Endothelial cell of umbilical vein (primary cell): ENCODE measurements at regions not wholly inside any gene's neighbourhood (a gene's known extent, or its start where the extent isn't known, plus 50 kb on each side); places are given as distances from the start of the nearest gene placed in this dataset.

Experiments
- BruUV-seq: library from RNA; stranded (reverse); fragments of 400-500 nt; replicated peaks from 2 replicates; lab custom pipeline; 2021; lab: Mats Ljungman, UMichigan
- CTCF ChIA-PET: fragments of 300-600, 350-600 bp; sonication (Branson Sonifier 250); formaldehyde crosslinking; loops from one replicate; lab custom pipeline; 2021; ENCODE audit warnings: antibody characterized with exemption, inconsistent platforms; lab: Charles Lee
- POLR2A ChIA-PET: fragments of 300-600, 350-600 bp; sonication (Branson Sonifier 250); formaldehyde crosslinking; loops from one replicate; lab custom pipeline; 2021; ENCODE audit warnings: antibody characterized with exemption, inconsistent platforms; lab: Charles Lee
- DNase-seq: peaks from one replicate; pipeline ENCODE4 v3.0.0-alpha.2; 2011; ENCODE audit warnings: low read depth, low spot score
- FAIRE-seq: peaks from 2 replicates; lab custom pipeline; 2011; peaks lifted over from hg19 to GRCh38; lab: Jason Lieb, UNC
- H2AFZ ChIP-seq: 2 replicates; pipeline ENCODE4 v1.6.0; 2012; ENCODE audit warnings: low read depth, low read length, control low read depth, inconsistent platforms
- H3K27ac ChIP-seq: 2 replicates; pipeline ENCODE4 v1.5.1; 2011; ENCODE audit warnings: low read depth, mild to moderate bottlenecking, control low read depth, low read length, moderate library complexity; ENCODE audit not compliant: insufficient read depth
- H3K27me3 ChIP-seq, 2 experiments: 2 replicates each; pipeline versions ENCODE4 v1.6.0 to v1.6.1; 2011; ENCODE audit warnings: low read length in 2 of 2, mixed read lengths in 1 of 2; ENCODE audit not compliant: control insufficient read depth in 2 of 2, insufficient read depth in 2 of 2
- H3K36me3 ChIP-seq, 2 experiments: 2 replicates in 1 of 2; 3 replicates in 1 of 2; pipeline ENCODE4 v1.5.1; 2011; ENCODE audit warnings: low read length in 2 of 2, mild to moderate bottlenecking in 1 of 2, moderate library complexity in 1 of 2; ENCODE audit not compliant: control insufficient read depth in 2 of 2, insufficient read depth in 2 of 2; ENCODE audit errors: extremely low read depth in 1 of 2
- H3K4me1 ChIP-seq: 3 replicates; pipeline ENCODE4 v1.5.1; 2011; ENCODE audit warnings: mild to moderate bottlenecking, low read length; ENCODE audit not compliant: control insufficient read depth, insufficient read depth; ENCODE audit errors: extremely low read depth
- H3K4me2 ChIP-seq: 2 replicates; pipeline ENCODE4 v1.6.1; 2011; ENCODE audit warnings: low read length, control low read depth, mixed read lengths; ENCODE audit not compliant: insufficient read depth
- H3K4me3 ChIP-seq, 3 experiments: fragments of 200-600 bp in 1 of 3; sonication (generic), shearing (Covaris generic) in 1 of 3; replicated peaks in 1 of 3; 2 replicates each; pipeline ENCODE4 v1.5.1; 2011 to 2016; ENCODE audit warnings: control low read depth in 3 of 3, low read length in 3 of 3, mild to moderate bottlenecking in 2 of 3, inconsistent platforms in 1 of 3, low read depth in 1 of 3, moderate library complexity in 1 of 3; ENCODE audit not compliant: insufficient read depth in 1 of 3
- H3K79me2 ChIP-seq: 2 replicates; pipeline ENCODE4 v1.6.0; 2012; ENCODE audit warnings: low read length, inconsistent platforms; ENCODE audit not compliant: control insufficient read depth, insufficient read depth
- H3K9ac ChIP-seq: replicated peaks from 2 replicates; pipeline ENCODE3; 2011; ENCODE audit warnings: low read length, control low read depth; ENCODE audit not compliant: insufficient read depth; ENCODE audit errors: extremely low read depth
- H3K9me1 ChIP-seq: replicated peaks from 3 replicates; pipeline ENCODE4 v1.6.0; 2011; ENCODE audit warnings: mild to moderate bottlenecking, low read length; ENCODE audit not compliant: control insufficient read depth, insufficient read depth; ENCODE audit errors: extremely low read depth
- H3K9me3 ChIP-seq: replicated peaks from 2 replicates; pipeline ENCODE4 v1.5.1; 2012; ENCODE audit warnings: low read length, inconsistent platforms; ENCODE audit not compliant: control insufficient read depth, insufficient read depth
- H4K20me1 ChIP-seq: replicated peaks from 2 replicates; pipeline ENCODE3; 2011; ENCODE audit warnings: mild to moderate bottlenecking, low read length; ENCODE audit not compliant: control insufficient read depth, insufficient read depth; ENCODE audit errors: extremely low read depth
- EZH2 ChIP-seq: IDR thresholded peaks from 2 replicates; pipeline ENCODE4 v1.6.1; 2012; ENCODE audit warnings: borderline replicate concordance, low read depth, mild to moderate bottlenecking, moderate library complexity, low read length, inconsistent platforms; ENCODE audit not compliant: severe bottlenecking
- FOS ChIP-seq: IDR thresholded peaks from 2 replicates; pipeline ENCODE4 v1.6.1; 2011; ENCODE audit warnings: mild to moderate bottlenecking, low read length, moderate library complexity, borderline replicate concordance; ENCODE audit not compliant: insufficient read depth
- GATA2 ChIP-seq: IDR thresholded peaks from 2 replicates; pipeline ENCODE4 v1.7.0; 2011; ENCODE audit warnings: low read depth, mild to moderate bottlenecking, moderate library complexity, mixed read lengths, low read length; ENCODE audit not compliant: insufficient read length, insufficient read depth
- JUN ChIP-seq: IDR thresholded peaks from 2 replicates; pipeline ENCODE4 v1.6.1; 2011; ENCODE audit warnings: borderline replicate concordance, low read depth; ENCODE audit not compliant: insufficient read length, insufficient read depth
- MYC ChIP-seq: IDR thresholded peaks from one replicate; pipeline ENCODE4 v1.6.1; 2011; ENCODE audit warnings: mild to moderate bottlenecking, low read depth, low read length
- POLR2A ChIP-seq: IDR thresholded peaks from 2 replicates; pipeline ENCODE4 v1.6.1; 2012; ENCODE audit warnings: low read depth, mild to moderate bottlenecking, control low read depth, low read length
- POLR2AphosphoS5 ChIP-seq: IDR thresholded peaks from 2 replicates; pipeline ENCODE4 v1.6.1; 2012; ENCODE audit warnings: low read depth, mild to moderate bottlenecking, control low read depth, low read length, moderate library complexity; ENCODE audit not compliant: insufficient read depth
- dilution Hi-C: fragments of 300-500 bp; cut with MboI; formaldehyde crosslinking; loops from one replicate; pipeline ENCODE4 v1.15.0; 2019; ENCODE audit warnings: low sequenced_read_pairs; ENCODE audit not compliant: extremely low pct_ligation_motif_present
- intact Hi-C: fragments of 100-400 bp; cut with micrococcal nuclease; formaldehyde crosslinking; loops from one replicate; pipeline ENCODE4 v1.10.0; 2022
- TF ChIP-seq, protein P1 (sequence below): IDR thresholded peaks from 2 replicates; pipeline ENCODE4 v1.6.1; 2011; ENCODE audit not compliant: insufficient read depth, insufficient read length
- TF ChIP-seq, protein P2 (sequence below), 2 donors: IDR thresholded peaks; 1 replicate in 1 of 2; 2 replicates in 1 of 2; pipeline ENCODE4 v1.5.1; 2011; ENCODE audit warnings: low read length in 2 of 2, mild to moderate bottlenecking in 2 of 2, moderate library complexity in 2 of 2, control low read depth in 1 of 2, inconsistent platforms in 1 of 2, low read depth in 1 of 2; ENCODE audit not compliant: insufficient read depth in 1 of 2; ENCODE audit errors: extremely low read depth in 1 of 2

DNA sequence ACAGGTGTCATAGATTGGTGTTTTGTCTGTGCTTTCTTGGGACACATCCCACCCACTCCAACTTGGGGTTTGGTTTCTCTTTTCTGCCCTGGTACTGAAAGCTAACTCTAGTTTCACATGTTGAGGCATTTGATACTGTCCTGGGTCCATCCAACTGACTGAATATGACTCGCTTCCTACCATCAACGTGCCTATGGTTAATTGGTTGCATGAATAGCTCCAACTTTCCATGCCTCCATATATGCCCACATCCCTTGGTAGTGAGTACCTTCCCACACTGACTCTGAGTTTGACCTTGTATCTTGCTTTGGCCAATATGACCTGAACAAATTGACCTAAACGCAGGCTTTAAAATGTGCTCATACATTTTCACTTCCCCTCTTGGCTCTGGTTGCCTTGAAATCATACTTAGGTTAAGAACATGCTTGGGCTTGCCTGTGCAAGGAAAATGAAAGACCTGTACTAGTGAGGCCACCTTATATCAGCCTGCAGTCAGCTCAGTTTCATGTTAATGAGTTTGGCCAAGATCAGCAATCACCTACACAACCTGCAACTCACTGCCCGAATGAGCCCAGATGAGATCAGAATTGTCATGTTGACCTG, 81.0 kb upstream of the KCNK2 start:
- ChIA-PET CTCF (interaction anchor here (1.1 kb wide), 2 partner anchors 9 to 11 kb away, joined by 3 read pairs; no protein-coding TSS in a partner anchor), POLR2A (no interaction called here)
- intact Hi-C loops (no loop called here), dilution Hi-C loops (no loop called here)
- no peaks in the 10 kb centered on the region for H4K20me1 ChIP-seq
- H3K27ac ChIP-seq = no peak overlapping the region
- no TSS peak for BruUV-seq
- no peak overlapping the region for H3K4me3 ChIP-seq
- no peak for TF ChIP-seq POLR2AphosphoS5
- FAIRE-seq (no peak), DNase-seq (no peak)
- H3K79me2 ChIP-seq = no peaks in the 10 kb centered on the region
- H3K36me3 ChIP-seq = no peaks in the 10 kb centered on the region
- no peak overlapping the region for H2AFZ ChIP-seq
- no peaks in the 10 kb centered on the region for H3K27me3 ChIP-seq
- no peaks in the 10 kb centered on the region for H3K9me3 ChIP-seq
- no peak overlapping the region for H3K9ac ChIP-seq
- H3K4me2 ChIP-seq = no peak overlapping the region
- no peaks in the 10 kb centered on the region for H3K4me1 ChIP-seq
- H3K9me1 ChIP-seq = no peaks in the 10 kb centered on the region

DNA sequence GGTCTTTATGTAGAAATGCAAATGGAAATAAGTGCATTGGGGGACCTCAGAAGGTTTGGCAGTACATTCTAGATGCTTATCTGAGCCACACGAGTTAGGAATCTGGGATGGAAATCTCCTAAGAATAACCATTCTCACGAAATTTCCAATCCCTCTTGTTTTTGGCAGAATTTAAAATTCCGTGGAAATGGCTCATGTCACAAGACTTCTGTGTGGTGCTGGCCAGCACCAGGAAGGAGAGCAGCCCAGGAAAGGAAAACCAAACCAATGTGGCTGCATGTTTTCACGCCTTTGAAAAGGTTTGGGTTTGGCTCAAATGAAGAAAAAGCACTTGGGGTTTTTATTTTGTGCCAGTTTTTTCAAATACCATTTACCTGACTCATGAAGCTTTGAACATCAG, 80.1 kb upstream of the KCNK2 start:
- TF ChIP-seq GATA2 (no peak), EZH2 (no peak), POLR2AphosphoS5 (no peak), JUN (no peak), MYC (no peak), FOS (no peak), POLR2A (no peak)
- TF ChIP-seq, protein P1, sequence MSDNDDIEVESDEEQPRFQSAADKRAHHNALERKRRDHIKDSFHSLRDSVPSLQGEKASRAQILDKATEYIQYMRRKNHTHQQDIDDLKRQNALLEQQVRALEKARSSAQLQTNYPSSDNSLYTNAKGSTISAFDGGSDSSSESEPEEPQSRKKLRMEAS = no peak
- TF ChIP-seq, protein P2, sequence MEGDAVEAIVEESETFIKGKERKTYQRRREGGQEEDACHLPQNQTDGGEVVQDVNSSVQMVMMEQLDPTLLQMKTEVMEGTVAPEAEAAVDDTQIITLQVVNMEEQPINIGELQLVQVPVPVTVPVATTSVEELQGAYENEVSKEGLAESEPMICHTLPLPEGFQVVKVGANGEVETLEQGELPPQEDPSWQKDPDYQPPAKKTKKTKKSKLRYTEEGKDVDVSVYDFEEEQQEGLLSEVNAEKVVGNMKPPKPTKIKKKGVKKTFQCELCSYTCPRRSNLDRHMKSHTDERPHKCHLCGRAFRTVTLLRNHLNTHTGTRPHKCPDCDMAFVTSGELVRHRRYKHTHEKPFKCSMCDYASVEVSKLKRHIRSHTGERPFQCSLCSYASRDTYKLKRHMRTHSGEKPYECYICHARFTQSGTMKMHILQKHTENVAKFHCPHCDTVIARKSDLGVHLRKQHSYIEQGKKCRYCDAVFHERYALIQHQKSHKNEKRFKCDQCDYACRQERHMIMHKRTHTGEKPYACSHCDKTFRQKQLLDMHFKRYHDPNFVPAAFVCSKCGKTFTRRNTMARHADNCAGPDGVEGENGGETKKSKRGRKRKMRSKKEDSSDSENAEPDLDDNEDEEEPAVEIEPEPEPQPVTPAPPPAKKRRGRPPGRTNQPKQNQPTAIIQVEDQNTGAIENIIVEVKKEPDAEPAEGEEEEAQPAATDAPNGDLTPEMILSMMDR (IDR thresholded peaks at IDR 0.05; ENCODE audit: extremely low read depth in 1 of 2, insufficient read depth in 1 of 2, low read depth in 1 of 2, low read length in 2 of 2) = no peak
- no peaks in the 10 kb centered on the region for H3K9me1 ChIP-seq
- H4K20me1 ChIP-seq = no peaks in the 10 kb centered on the region
- intact Hi-C loops = no loop called here
- FAIRE-seq (no peak), DNase-seq (no peak)
- ChIA-PET CTCF (no interaction called here), POLR2A (no interaction called here)
- no peaks in the 10 kb centered on the region for H3K9me3 ChIP-seq
- H2AFZ ChIP-seq = no peak overlapping the region
- no peaks in the 10 kb centered on the region for H3K36me3 ChIP-seq
- no peak overlapping the region for H3K4me2 ChIP-seq
- no peaks in the 10 kb centered on the region for H3K27me3 ChIP-seq
- H3K9ac ChIP-seq = no peak overlapping the region
- H3K4me1 ChIP-seq = no peaks in the 10 kb centered on the region
- BruUV-seq = no TSS peak
- H3K79me2 ChIP-seq = no peaks in the 10 kb centered on the region
- dilution Hi-C loops = no loop called here
- no peak overlapping the region for H3K27ac ChIP-seq
- H3K4me3 ChIP-seq = no peak overlapping the region
